HG02973 (cell line): ENCODE measurements at regions not wholly inside any gene's neighbourhood (a gene's known extent, or its start where the extent isn't known, plus 50 kb on each side); places are given as distances from the start of the nearest gene placed in this dataset.

ENCODE experiments used
- ATAC-seq: cut with Tn5 transposase; IDR thresholded peaks from one replicate; pipeline ENCODE4 v1.9.1; 2021; ENCODE audit warnings: moderate library complexity; ENCODE audit not compliant: unreplicated experiment

GRCh38 chr2:30339071-30339470 lies 107.7 kb downstream of the LBH start:
- ATAC-seq: no peak

GRCh38 chr2:30341500-30342267 lies 105.4 kb upstream of the LCLAT1 start:
- ATAC-seq: no peak

- ATAC-seq: no peak
Measured at GRCh38 chr2:30346471-30347169, 100.4 kb upstream of the LCLAT1 start.

GRCh38 chr2:30348825-30349224 lies 98.2 kb upstream of the LCLAT1 start:
- no peak for ATAC-seq

GRCh38 chr2:30349691-30350090 lies 97.4 kb upstream of the LCLAT1 start:
- ATAC-seq: no peak

- no peak for ATAC-seq
Measured at GRCh38 chr2:30351116-30351515, 95.9 kb upstream of the LCLAT1 start.

- ATAC-seq: no peak
Measured at GRCh38 chr2:30351949-30352348, 95.1 kb upstream of the LCLAT1 start.

- ATAC-seq: no peak
Measured at GRCh38 chr2:30354150-30354549, 92.9 kb upstream of the LCLAT1 start.

GRCh38 chr2:30354621-30355020 lies 92.4 kb upstream of the LCLAT1 start:
- ATAC-seq: no peak

- ATAC-seq: no peak
Measured at GRCh38 chr2:30355306-30355705, 91.7 kb upstream of the LCLAT1 start.

- no peak for ATAC-seq
Measured at GRCh38 chr2:30356071-30356470, 91.0 kb upstream of the LCLAT1 start.

GRCh38 chr2:30356776-30357175 lies 90.3 kb upstream of the LCLAT1 start:
- no peak for ATAC-seq

- ATAC-seq: no peak
Measured at GRCh38 chr2:30358351-30358750, 88.7 kb upstream of the LCLAT1 start.

GRCh38 chr2:30358842-30359241 lies 88.2 kb upstream of the LCLAT1 start:
- no peak for ATAC-seq

GRCh38 chr2:30359644-30360167 lies 87.3 kb upstream of the LCLAT1 start:
- no peak for ATAC-seq

GRCh38 chr2:30361751-30362394 lies 85.2 kb upstream of the LCLAT1 start:
- no peak for ATAC-seq

GRCh38 chr2:30362468-30363081 lies 84.5 kb upstream of the LCLAT1 start:
- ATAC-seq: no peak

- no peak for ATAC-seq
Measured at GRCh38 chr2:30363406-30363805, 83.6 kb upstream of the LCLAT1 start.

GRCh38 chr2:30365201-30365600 lies 81.8 kb upstream of the LCLAT1 start:
- no peak for ATAC-seq

- ATAC-seq: no peak
Measured at GRCh38 chr2:30366199-30366691, 80.8 kb upstream of the LCLAT1 start.
